ENCODE measurements at regions not wholly inside any gene's neighbourhood (a gene's known extent, or its start where the extent isn't known, plus 50 kb on each side); places are given as distances from the start of the nearest gene placed in this dataset.

- ChIA-PET RAD21 (ENCODE audit: low non-redundant PET in 1 of 2, low total read pairs in 2 of 2, uncharacterized antibody in 2 of 2, unreplicated experiment in 2 of 2) (no interaction called here), POLR2A (no interaction called here), CTCF (no interaction called here)
- DNase-seq (ENCODE audit: low read depth, low spot score) (no peak), ATAC-seq (no peak)
- Histone ChIP-seq H2AFZ (ENCODE audit: low read depth, low read length, poor library complexity, severe bottlenecking) (no peak overlapping the region), H4K20me1 (ENCODE audit: insufficient read depth) (no peaks in the 10 kb centered on the region), H3K4me2 (ENCODE audit: low read length) (no peak overlapping the region), H3K9me2 (ENCODE audit: insufficient read depth) (no peaks in the 10 kb centered on the region), H3K79me2 (ENCODE audit: insufficient read depth, low read length) (no peaks in the 10 kb centered on the region), H3K9me3 (ENCODE audit: control insufficient read depth in 1 of 2, insufficient read depth in 1 of 2, low read depth in 1 of 2, low read length in 2 of 2) (no peaks in the 10 kb centered on the region), H3K36me3 (ENCODE audit: control insufficient read depth in 1 of 2, insufficient read depth in 2 of 2, low read length in 2 of 2) (no peaks in the 10 kb centered on the region), H3K9ac (ENCODE audit: low read length) (no peak overlapping the region), H3K27ac (ENCODE audit: low read depth, low read length) (no peak overlapping the region), H3K27me3 (ENCODE audit: insufficient read depth, low read length) (no peaks in the 10 kb centered on the region), H3K4me1 (ENCODE audit: control insufficient read depth in 1 of 2, insufficient read depth in 2 of 2, low read length in 2 of 2) (no peaks in the 10 kb centered on the region), H3K4me3 (replicated peaks in 1 of 2; ENCODE audit: low read depth in 1 of 2, low read length in 2 of 2) (no peak overlapping the region)
- no TSS peak for BruUV-seq (replicated peaks)
- TF ChIP-seq CEBPB (IDR thresholded peaks at IDR 0.05; ENCODE audit: low read depth) (no peak), CTCF (IDR thresholded peaks at IDR 0.05 in 2 of 3, conservative IDR thresholded peaks at IDR 0.05 in 1 of 3; ENCODE audit: borderline replicate concordance in 1 of 3, insufficient read depth in 1 of 3, low read depth in 2 of 3, low read length in 2 of 3) (no peak), RAD21 (IDR thresholded peaks at IDR 0.05; ENCODE audit: low read depth) (no peak), ELF1 (IDR thresholded peaks at IDR 0.05; ENCODE audit: borderline replicate concordance, low read depth) (no peak), EGR1 (IDR thresholded peaks at IDR 0.05; ENCODE audit: low read depth) (no peak), EZH2phosphoT487 (IDR thresholded peaks at IDR 0.05; ENCODE audit: borderline replicate concordance) (no peak), SRF (IDR thresholded peaks at IDR 0.05; ENCODE audit: low read depth) (no peak), JUND (IDR thresholded peaks at IDR 0.05) (no peak)
- TF ChIP-seq, protein P1, sequence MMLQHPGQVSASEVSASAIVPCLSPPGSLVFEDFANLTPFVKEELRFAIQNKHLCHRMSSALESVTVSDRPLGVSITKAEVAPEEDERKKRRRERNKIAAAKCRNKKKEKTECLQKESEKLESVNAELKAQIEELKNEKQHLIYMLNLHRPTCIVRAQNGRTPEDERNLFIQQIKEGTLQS (IDR thresholded peaks at IDR 0.05), result no peak
- TF ChIP-seq, protein P2, sequence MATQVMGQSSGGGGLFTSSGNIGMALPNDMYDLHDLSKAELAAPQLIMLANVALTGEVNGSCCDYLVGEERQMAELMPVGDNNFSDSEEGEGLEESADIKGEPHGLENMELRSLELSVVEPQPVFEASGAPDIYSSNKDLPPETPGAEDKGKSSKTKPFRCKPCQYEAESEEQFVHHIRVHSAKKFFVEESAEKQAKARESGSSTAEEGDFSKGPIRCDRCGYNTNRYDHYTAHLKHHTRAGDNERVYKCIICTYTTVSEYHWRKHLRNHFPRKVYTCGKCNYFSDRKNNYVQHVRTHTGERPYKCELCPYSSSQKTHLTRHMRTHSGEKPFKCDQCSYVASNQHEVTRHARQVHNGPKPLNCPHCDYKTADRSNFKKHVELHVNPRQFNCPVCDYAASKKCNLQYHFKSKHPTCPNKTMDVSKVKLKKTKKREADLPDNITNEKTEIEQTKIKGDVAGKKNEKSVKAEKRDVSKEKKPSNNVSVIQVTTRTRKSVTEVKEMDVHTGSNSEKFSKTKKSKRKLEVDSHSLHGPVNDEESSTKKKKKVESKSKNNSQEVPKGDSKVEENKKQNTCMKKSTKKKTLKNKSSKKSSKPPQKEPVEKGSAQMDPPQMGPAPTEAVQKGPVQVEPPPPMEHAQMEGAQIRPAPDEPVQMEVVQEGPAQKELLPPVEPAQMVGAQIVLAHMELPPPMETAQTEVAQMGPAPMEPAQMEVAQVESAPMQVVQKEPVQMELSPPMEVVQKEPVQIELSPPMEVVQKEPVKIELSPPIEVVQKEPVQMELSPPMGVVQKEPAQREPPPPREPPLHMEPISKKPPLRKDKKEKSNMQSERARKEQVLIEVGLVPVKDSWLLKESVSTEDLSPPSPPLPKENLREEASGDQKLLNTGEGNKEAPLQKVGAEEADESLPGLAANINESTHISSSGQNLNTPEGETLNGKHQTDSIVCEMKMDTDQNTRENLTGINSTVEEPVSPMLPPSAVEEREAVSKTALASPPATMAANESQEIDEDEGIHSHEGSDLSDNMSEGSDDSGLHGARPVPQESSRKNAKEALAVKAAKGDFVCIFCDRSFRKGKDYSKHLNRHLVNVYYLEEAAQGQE (IDR thresholded peaks at IDR 0.05; ENCODE audit: low read depth), result no peak
- intact Hi-C loops (cut with micrococcal nuclease), result no loop called here
These were observed 245.5 kb downstream of the ATP23 start for GRCh38 chr12:58186914-58187313.
